OCI-LY7 (cell line): ENCODE measurements at regions not wholly inside any gene's neighbourhood (a gene's known extent, or its start where the extent isn't known, plus 50 kb on each side); places are given as distances from the start of the nearest gene placed in this dataset.

Experiments
- CTCF ChIP-seq: fragments of 200-600 bp; sonication (generic); conservative IDR thresholded peaks from 2 replicates; pipeline ENCODE4 v1.5.1; 2014; ENCODE audit warnings: mild to moderate bottlenecking, antibody characterized with exemption, low read length, moderate library complexity, mixed read lengths
- EZH2phosphoT487 ChIP-seq: fragments of 200-600 bp; sonication (generic); IDR thresholded peaks from 2 replicates; pipeline ENCODE4 v1.6.1; 2018; ENCODE audit warnings: low read depth, borderline replicate concordance, mild to moderate bottlenecking, mixed run types, antibody characterized with exemption, low read length, moderate library complexity, mixed read lengths

GRCh38 chrX:121455890-121456289 is 408.5 kb downstream of the GLUD2 start:
- TF ChIP-seq CTCF = no peak
- no peak for TF ChIP-seq EZH2phosphoT487
